ENCODE measurements at regions not wholly inside any gene's neighbourhood (a gene's known extent, or its start where the extent isn't known, plus 50 kb on each side); places are given as distances from the start of the nearest gene placed in this dataset.

DNA sequence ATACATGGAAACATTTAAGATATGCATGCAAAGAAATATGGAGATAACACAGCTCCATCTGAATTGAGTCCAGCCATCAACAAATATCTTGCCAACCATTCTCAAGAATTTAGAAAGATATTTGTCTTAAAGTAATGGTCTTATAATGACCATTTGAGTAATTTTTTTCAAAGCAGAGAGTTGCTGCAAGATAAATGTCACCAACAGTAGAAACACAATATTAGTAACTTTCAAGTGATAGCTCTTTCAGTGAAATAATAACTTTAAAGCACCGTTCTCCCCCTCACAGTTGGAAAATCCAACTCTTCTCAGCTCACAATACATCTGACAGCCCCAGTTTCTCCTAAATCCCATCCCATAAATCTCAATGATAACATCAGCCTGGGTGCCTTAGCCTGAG, 481.0 kb upstream of the ADAMTS5 start:
- TF ChIP-seq, protein P1, sequence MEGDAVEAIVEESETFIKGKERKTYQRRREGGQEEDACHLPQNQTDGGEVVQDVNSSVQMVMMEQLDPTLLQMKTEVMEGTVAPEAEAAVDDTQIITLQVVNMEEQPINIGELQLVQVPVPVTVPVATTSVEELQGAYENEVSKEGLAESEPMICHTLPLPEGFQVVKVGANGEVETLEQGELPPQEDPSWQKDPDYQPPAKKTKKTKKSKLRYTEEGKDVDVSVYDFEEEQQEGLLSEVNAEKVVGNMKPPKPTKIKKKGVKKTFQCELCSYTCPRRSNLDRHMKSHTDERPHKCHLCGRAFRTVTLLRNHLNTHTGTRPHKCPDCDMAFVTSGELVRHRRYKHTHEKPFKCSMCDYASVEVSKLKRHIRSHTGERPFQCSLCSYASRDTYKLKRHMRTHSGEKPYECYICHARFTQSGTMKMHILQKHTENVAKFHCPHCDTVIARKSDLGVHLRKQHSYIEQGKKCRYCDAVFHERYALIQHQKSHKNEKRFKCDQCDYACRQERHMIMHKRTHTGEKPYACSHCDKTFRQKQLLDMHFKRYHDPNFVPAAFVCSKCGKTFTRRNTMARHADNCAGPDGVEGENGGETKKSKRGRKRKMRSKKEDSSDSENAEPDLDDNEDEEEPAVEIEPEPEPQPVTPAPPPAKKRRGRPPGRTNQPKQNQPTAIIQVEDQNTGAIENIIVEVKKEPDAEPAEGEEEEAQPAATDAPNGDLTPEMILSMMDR (conservative IDR thresholded peaks at IDR 0.05; ENCODE audit: low read length), result no peak
- TF ChIP-seq EZH2phosphoT487 (IDR thresholded peaks at IDR 0.05; ENCODE audit: borderline replicate concordance), result no peak

All from Loucy (cell line).